Activated CD4-positive, CD25-positive, alpha-beta regulatory T cell (primary cell): ENCODE measurements at regions not wholly inside any gene's neighbourhood (a gene's known extent, or its start where the extent isn't known, plus 50 kb on each side); places are given as distances from the start of the nearest gene placed in this dataset.
"Not testable (repeated sequence)": the region's sequence is repeated elsewhere in the genome, so short reads cannot be mapped to it uniquely, and the experiment has no call there.

Experiments
- DNase-seq, 4 experiments: peaks; one replicate each; lab custom pipeline; 2025; lab: John Stamatoyannopoulos, UW

DNA sequence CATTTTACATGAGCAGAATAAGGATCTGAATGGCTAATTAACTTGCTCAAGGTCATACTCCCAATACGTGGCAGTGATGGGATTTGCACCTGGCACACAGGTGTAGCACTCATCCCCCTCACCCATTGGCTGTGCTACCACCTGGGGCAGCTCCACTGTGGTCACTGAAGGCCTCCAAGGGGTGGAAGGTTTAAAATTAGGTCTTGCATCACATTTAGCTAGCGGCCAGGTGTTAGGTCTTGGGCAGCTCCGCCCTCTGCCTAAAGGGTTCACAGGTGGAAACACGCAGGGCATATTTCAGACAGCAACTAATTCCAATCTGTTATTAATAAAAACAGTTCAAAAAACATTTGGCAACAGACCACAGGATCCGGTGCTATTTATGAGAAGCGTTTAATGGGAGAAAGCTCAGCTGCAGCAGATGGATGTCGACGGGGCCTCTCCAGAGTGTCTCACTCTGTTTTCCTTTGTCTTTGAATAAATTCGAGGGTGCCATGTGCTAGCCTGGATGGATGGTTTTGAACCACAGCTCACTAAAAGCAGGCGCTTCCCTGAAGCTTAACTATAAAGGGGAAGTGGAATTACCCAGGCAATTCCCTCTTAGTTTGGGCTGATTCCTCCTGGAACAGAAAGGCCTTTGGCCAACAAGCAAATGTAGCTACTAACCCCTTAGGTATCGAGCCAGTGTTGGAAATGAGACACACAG lies 1017.6 kb downstream of the TYW1 start:
- no peak for DNase-seq

DNA sequence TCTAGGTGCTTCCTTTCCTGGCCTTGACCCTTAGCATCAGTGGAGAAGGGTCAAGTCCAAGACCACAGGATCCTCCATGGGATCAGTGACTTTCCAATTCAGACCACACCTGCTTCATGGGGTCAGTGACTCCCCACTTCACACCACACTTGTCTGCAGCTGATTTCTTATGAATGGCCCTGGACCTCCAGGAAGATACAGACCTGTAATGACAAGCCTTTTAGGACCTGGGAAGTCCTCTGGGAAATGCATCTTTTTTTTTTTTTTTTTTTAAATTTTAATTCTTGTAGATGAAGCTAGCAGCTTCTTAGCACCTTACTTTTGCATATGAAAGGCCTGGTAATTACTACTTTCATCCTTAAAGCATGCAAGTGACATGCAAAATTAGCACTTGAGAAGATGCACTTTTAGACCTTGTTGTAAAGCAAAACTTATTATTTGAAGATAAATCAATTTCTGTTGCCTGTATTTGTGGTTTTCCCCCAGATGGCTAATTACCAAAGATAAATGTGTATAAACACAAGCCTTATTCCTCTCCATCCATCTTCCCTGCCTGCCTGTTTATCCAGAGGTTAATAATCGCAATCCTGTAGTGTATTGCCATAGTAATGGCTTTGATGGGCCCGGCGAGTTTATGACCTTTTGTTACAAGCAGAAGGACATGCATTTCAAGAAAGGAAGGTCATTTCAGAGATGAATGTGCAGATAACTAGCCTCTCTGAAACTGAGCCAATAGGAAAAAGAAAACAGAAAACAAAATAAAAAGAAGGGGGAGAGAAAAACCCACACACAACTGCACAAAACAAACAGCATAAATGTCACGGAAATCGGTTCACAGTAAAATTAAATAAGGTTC lies 1018.7 kb downstream of the TYW1 start:
- DNase-seq: no peak

DNA sequence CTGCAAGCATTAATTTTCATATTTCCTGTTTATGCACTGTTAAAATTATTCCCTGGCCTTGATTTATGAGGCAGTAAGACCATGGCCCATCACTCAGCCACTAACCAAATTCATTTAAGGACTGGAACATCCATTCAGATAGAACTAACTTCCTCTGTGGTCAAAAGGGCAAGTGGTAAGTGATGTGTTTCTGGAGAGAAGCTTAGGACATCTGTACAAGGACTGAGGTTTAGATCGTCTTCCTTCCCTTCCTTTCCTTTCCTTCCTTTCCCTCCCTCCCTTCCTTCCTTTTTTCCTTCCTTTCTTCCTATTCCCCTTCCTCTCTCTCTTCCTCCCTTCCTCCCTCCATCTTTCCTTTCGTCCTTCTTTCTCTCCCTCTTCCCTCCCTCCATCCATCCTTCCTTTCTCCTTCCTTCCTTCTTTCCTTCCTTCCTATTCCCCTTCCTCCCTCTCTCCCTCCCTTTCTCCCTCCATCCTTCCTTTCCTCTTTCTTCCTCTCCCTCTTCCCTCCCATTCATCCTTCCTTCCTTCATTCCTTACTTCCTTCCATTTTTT lies 1019.4 kb downstream of the TYW1 start:
- no peak for DNase-seq

DNA sequence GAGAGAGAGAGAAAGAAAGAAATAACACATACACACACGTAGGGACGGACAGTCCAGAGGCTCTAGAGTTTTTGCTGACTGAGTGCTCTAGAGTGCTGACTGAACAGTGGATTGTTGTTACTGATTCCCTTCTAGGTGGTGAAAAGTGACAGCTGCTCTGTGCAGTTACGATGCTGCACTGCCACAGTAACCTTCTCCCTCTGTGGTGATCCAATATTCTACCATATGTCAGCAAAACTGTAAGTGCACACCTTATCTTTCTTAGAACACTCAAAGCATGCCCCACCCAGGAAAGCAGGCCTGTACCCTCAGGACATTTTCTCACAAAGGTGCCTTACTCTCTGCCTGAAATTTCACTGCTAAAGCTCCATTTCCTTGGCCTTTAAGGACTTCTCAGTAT lies 1023.5 kb downstream of the TYW1 start:
- DNase-seq: no peak

DNA sequence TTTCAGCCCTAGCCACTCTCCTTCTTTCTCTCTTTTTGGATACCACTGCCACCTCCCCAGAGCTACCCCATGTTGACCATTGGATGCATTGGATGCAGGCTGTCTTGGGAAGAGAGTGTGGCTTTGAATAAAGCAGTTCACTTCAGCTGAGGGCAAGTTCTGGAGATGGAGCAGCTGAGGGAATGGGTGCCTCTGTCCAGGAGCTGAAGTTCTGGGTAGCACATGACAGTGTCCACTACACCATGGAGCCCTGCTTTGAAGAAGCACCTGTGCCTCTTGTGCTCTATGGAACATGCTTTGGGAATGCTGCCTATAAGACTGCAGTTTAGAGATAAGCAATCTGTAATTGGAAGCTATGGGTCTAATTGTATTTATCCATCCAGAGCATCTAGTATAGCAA lies 1028.7 kb downstream of the TYW1 start:
- no peak for DNase-seq

DNA sequence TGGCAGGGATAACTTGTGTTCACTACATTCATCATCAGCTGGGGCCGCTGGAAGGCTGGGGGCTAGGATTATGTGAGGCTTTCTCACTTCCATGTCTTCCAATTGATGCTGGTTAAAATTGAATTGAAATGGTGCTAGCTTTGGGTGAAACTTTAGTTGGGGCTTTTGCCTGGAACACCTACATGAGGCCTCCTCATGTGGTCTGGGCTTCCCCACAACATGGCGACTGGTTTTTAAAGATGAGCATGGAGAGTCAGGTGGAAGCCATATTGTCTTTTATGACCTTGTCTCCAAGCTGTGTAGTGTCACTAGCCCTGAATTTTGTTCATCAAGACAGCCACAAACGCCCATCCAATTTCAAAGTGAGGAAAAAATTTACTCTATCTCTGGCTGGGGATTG lies 1033.9 kb downstream of the TYW1 start:
- no peak for DNase-seq

DNA sequence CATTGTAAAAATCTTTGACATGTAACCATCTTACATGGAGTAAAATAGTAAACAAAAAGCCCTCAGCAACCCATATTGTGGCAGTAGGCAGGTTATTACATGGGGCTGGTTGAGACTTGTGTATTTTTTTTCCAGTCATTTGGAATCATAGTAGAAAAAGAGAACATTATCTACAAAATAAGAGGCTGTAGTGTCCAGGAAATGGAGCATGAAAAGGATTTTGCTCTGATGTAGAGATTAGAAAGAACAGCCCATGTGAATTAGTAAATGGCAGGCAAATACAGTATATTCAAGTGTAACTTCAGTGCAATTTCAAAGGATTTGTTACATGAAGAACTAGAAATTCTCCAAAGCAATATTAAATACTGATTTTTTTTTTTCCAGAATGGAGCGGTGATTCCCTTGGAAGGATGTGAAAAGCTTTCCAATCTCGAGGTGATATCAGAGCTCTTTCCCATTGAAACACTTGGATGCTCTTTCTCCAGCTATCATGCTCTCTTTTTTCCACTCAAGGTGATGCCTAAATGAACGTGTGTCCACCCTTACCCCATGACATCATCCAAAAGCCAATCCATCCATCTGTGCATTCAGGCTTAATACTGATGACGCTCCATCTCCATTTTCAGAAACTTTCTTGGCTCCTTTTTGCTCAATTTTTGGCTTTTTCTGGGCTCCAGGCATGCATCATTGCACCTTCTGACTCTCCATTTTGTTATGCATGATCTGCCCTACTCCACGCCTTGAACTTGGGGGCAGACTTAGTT lies 1034.7 kb downstream of the TYW1 start:
- no peak for DNase-seq

DNA sequence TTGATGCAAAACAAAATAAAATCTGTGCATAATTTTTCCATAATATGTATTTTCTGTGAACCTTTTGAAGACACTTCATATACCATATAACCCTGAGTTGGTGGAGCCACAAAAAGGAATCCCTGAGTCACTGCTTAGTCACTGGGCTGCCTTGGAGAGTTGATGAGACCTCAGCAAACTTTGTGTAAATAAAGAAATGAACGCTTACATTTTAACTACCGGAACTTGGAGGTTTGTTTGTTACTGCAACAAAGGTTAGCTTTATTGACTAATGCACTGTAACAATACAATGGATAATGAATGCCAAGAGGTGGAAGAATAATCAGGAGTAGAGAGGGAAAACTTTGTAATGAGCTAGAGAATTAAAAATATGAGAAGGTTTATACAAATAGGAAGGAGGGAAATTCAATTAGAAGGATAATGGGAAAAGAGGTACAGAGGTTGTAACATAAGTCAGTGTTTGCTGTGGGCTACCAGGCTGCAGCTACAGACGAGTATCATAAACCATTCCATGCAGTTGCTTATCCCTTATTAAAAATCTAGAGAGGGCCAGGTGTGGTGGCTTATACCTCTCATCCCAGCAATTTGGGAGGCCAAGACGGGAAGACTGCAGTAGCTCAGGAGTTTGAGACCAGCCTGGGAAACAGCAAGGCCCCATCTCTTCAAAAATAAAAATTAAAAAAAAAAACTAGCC lies 1042.1 kb downstream of the TYW1 start:
- DNase-seq: no peak

DNA sequence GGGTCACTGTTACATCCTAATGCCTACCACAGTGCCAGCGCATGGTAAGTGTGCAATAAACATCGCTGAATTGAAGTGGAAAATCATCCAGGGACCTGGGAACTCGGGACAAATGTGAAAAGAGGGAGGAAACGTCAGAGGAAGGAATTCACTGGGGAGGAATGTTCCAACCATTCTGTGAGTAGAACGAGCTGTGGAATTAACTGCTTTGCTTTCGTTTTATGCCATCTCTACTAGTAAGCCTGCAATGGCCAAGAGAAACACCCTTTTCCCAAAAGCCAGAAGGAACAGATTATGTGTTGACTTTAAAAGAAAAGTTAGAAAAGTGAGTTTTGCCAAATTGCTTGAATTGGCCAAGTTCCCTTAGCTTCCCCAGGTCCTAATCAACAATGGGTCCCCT lies 1044.9 kb downstream of the TYW1 start:
- no peak for DNase-seq

DNA sequence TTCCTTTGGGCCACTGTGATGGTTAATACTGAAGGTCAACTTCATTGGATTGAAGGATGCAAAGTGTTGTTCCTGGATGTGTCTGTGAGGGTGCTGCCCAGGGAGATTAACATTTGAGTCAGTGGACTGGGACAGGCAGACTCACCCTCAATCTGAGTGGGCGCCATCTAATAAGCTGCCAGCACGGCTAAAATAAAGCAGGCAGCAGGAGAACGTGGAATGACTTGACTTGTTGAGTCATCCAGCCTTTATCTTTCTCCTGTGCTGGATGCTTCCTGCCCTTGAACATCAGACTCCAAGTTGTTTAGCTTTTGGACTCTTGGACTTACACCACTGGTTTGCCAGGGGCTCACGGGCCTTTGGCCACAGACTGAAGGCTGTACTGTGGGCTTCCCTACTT lies 1046.9 kb downstream of the TYW1 start:
- no peak for DNase-seq

DNA sequence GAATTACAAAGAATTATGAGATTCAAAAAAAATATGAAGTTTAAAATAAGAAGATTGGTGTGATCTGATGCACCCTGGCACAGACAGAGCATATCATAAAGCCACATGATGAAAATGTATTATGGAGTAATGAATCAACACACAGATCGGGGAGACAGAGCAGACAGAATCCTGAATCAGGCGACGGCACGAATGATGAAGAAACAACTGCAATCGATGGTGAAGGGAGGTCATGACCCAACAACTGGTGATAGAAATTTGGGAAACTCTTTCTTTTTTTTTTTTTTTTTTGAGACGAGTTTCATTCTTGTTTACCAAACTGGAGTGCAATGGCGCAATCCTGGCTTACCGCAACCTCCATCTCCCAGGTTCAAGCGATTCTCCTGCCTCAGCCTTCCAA lies 1054.0 kb downstream of the TYW1 start:
- no peak for DNase-seq

DNA sequence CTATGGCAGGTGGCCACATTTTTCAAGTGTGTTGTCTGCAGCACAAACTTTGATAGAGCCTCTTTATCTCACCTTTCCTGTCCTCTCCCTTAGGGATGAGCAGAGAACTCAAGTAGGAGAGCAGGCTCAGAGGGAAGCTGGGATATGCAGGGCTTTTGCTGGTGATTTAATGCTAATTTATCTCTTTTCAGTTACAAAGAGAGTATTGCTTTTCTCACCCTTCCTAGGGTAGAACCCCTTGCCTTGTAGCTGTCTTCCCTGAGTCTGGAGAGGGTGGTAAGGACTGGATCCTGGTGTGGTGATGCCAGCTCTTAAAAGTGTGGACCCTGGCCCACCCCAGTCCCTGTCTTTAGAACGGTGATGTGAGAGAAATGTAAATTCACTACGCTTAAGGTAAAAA lies 1061.4 kb downstream of the TYW1 start:
- no peak for DNase-seq

DNA sequence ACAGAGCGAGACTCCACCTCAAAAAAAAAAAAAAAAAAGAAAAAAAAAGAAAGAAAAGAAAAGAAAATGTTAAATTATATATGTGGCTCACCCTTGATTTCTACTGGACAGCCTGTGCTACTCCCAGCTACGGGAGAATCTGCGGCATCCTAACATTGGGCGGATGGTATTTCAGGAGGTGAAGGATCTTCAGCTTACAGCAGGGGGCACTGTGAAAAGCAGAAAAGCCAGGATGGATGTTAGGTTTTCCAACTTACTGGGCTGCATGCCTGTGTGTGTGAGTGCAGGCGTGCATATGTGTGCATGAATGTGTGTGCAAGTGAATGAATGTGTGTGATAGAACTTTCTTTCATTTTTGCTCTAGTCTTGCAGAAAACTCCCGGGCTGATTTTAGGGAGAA lies 1066.5 kb downstream of the TYW1 start:
- DNase-seq: no peak

DNA sequence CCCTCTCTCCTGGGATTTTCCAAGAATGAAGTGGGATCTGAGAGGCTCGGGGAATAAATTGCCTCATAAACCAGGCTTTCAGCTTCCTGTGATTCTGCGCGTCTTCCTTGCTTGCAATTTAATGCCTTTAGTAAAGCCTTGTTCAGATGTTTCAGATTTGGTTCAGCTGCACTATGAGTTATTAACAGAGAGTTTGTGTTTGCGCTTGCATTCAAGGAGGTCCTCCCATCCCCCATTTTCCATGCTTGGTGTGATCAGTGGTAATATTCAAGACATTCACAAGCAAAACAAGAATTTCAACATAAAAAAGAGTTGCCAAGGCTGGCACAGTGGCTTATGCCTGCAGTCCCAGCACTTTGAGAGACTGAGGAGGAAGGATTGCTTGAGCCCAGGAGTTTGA lies 1068.9 kb downstream of the TYW1 start:
- no peak for DNase-seq

DNA sequence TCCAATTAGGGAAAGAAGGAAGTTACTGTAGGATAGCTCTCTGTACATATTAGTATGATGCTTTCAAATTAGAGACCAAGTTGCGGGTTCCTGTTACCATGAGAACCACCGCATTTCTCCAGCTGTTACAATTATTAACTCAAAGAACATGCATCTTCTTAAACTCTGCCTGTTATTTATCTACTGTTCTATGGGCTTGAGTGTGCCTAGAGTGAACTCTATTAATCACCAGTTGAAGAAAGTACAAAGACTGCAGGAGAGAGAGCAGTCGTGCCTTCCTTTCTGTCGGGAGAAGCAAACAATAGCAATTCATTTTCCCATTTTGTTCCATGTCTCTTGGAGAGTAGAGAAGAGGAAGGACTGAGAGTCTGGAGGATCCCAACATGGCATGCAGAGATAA lies 1071.2 kb downstream of the TYW1 start:
- no peak for DNase-seq

DNA sequence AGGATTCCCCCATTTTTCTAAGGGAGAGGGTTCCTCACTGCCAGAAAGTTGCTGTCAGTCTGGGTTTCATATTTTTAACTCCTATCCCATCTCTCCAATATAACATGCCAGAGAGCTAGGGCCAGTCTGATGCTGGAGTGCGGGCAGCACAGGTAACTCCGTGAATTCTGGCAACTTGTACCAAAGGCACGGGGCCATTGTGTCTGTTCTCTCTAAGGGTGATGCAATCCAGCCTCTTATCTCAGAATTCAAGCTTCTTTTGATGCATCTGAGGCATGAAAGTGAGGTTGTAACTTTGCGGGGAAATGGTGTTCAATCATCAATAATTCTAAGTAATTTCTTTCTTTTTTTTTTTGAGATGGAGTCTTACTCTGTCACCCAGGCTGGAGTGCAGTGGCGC lies 1074.4 kb downstream of the TYW1 start:
- DNase-seq: no peak

DNA sequence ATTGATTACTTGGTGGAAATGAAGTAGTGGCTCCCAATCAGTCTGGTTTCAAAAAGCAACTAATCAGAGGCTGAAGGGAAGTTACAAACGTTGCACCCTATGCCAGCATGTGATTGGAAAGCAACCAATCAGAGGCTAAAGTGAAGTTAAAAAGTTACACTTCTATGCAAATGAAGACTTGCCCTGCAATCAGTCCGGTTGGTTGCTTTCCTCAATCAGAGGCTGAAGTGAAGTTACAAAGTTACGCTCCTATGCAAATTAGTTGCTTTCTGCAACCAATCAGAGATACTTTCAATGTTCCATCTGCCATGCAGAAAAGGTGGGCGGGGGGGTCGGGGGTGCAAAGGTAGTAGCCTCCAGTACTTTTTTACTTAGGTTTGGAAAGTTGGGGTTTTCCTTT lies 1077.1 kb downstream of the TYW1 start:
- no peak for DNase-seq

DNA sequence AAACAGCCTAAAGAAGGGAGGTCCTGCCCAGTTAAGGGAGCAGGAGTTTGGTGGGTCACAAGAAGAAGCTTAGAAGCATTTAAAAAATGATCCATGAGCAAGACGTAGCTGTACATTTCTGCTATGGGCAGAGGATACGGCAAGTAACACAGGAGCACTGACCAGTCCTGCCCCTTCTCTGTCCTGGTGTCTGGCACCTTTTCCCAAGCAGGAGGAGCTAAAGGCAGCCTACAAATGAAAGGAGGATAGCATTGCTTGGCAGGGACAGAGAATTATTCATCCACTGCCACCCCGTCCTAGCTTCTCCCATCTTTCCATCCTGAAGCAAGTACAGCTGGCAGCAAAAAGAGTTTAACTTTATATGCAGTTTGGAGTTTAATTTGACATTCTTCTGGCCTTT lies 1077.6 kb downstream of the TYW1 start:
- DNase-seq: no peak

DNA sequence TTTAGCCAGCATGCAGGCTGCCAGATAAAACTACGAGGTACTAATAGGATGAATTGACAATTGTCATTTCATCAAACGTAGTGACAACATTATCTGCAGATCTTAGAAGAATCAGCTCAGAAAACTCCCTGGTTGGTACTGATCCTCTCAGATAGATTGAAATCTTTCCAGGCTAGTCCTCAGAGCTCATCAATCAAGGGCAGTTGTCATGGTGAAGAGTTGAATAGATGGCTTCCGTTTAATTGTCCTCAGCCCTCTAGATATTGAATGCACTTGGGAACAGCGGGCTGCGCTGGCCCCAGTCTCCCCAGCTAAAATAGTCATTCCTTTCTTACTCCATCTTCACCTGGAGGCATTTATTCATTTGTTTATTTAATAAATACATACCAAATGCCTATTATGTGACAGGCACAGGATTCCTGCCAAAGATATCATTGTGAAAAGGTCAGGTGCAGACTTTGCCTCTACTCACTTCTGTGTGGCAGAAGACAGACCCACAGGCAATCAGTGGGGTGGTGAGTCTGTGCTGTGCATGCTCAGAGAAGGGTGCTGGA lies 1081.6 kb downstream of the TYW1 start:
- DNase-seq: no peak

DNA sequence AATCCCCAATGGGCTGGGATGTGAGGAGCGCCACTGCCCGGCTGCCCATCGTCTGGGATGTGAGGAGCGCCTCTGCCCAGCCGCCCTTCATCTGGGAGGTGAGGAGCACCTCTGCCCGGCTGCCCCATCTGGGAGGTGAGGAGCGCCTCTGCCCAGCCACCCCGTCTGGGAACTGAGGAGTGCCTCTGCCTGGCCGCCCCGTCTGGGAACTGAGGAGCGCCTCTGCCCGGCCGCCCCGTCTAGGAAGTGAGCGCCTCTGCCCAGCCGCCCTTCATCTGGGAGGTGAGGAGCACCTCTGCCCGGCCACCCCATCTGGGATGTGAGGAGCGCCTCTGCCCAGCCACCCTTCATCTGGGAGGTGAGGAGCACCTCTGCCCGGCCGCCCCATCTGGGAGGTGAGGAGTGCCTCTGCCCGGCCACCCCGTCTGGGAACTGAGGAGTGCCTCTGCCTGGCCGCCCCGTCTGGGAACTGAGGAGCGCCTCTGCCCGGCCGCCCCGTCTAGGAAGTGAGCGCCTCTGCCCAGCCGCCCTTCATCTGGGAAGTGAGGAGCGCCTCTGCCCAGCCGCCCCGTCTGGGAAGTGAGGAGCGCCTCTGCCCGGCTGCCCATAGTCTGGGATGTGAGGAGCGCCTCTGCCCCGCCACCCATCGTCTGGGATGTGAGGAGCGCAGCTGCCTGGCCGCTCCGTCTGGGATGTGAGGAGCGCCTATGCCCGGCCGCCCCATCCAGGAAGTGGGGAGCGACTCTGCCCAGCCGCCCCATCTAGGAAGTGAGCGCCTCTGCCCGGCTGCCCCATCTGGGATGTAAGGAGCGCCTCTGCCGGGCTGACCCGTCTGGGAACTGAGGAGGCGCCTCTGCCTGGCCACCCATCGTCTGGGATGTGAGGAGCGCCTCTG lies 1085.7 kb downstream of the TYW1 start:
- DNase-seq: not testable (repeated sequence)
